HEK293 (cell line): ENCODE measurements at regions not wholly inside any gene's neighbourhood (a gene's known extent, or its start where the extent isn't known, plus 50 kb on each side); places are given as distances from the start of the nearest gene placed in this dataset.

ENCODE experiments used
- CTCF ChIA-PET: fragments of 350-600 bp; formaldehyde crosslinking; extraction: SDS; loops from one replicate; lab custom pipeline; 2021; ENCODE audit warnings: antibody characterized with exemption; lab: Yijun Ruan, JAX
- POLR2A ChIA-PET: fragments of 300-600 bp; formaldehyde crosslinking; extraction: SDS; loops from one replicate; lab custom pipeline; 2020; ENCODE audit warnings: antibody characterized with exemption, inconsistent platforms; lab: Yijun Ruan, JAX
- H3K27ac ChIP-seq: fragments of 200-500 bp; sonication (Bioruptor generic); 2 replicates; pipeline ENCODE4 v1.5.1; 2014; ENCODE audit warnings: low read depth, low read length, control low read depth, inconsistent platforms; ENCODE audit errors: extremely low read depth
- H3K36me3 ChIP-seq, 2 experiments: fragments of 200-500 bp in 1 of 2; sonication (Bioruptor generic) in 1 of 2; 1 replicate in 1 of 2; 2 replicates in 1 of 2; pipeline ENCODE4 v1.5.1; 2014 to 2017; ENCODE audit warnings: inconsistent platforms in 2 of 2, low read length in 2 of 2; ENCODE audit not compliant: control insufficient read depth in 2 of 2, insufficient read depth in 1 of 2
- H3K4me1 ChIP-seq: fragments of 200-500 bp; sonication (Bioruptor generic); 2 replicates; pipeline ENCODE4 v1.5.1; 2014; ENCODE audit warnings: mild to moderate bottlenecking, low read length, inconsistent platforms; ENCODE audit not compliant: control insufficient read depth, insufficient read depth
- H3K4me3 ChIP-seq: 2 replicates; pipeline ENCODE4 v1.5.1; 2011; ENCODE audit warnings: low read depth, mild to moderate bottlenecking, control low read depth, low read length, moderate library complexity
- H3K9me3 ChIP-seq: fragments of 200-500 bp; sonication (Bioruptor generic); 2 replicates; pipeline ENCODE4 v1.5.1; 2014; ENCODE audit warnings: low read depth, low read length, inconsistent platforms; ENCODE audit not compliant: control insufficient read depth, insufficient read depth
- ATF2 ChIP-seq: fragments of 450-650 bp; formaldehyde crosslinking; IDR thresholded peaks from 2 replicates; pipeline ENCODE4 v1.5.1; 2016; ENCODE audit warnings: missing biosample characterization, missing genetic modification characterization, low read depth
- BCL11B ChIP-seq: fragments of 450-650 bp; formaldehyde crosslinking; IDR thresholded peaks from 2 replicates; pipeline ENCODE4 v1.5.1; 2016; ENCODE audit warnings: low read depth, missing biosample characterization, missing genetic modification characterization
- HIC1 ChIP-seq: fragments of 450-650 bp; formaldehyde crosslinking; IDR thresholded peaks from 2 replicates; pipeline ENCODE4 v1.5.1; 2016; ENCODE audit warnings: missing biosample characterization, missing genetic modification characterization
- MYNN ChIP-seq: fragments of 450-650 bp; formaldehyde crosslinking; IDR thresholded peaks from 2 replicates; pipeline ENCODE4 v1.5.1; 2016; ENCODE audit warnings: missing biosample characterization, missing genetic modification characterization, borderline replicate concordance
- MZF1 ChIP-seq: fragments of 450-650 bp; formaldehyde crosslinking; IDR thresholded peaks from 2 replicates; pipeline ENCODE4 v1.5.1; 2017; ENCODE audit warnings: missing biosample characterization, missing genetic modification characterization, borderline replicate concordance
- RBAK ChIP-seq: fragments of 450-650 bp; formaldehyde crosslinking; IDR thresholded peaks from 2 replicates; pipeline ENCODE4 v1.5.1; 2016; ENCODE audit warnings: missing biosample characterization, missing genetic modification characterization
- SCRT2 ChIP-seq: fragments of 450-650 bp; formaldehyde crosslinking; IDR thresholded peaks from 2 replicates; pipeline ENCODE4 v1.5.1; 2016; ENCODE audit warnings: missing biosample characterization, missing genetic modification characterization
- TCF7L2 ChIP-seq: IDR thresholded peaks from 2 replicates; pipeline ENCODE4 v1.6.1; 2011; ENCODE audit warnings: low read depth, mild to moderate bottlenecking, inconsistent platforms, low read length, moderate library complexity, borderline replicate concordance
- ZFP69B ChIP-seq: fragments of 450-650 bp; formaldehyde crosslinking; IDR thresholded peaks from 2 replicates; pipeline ENCODE4 v1.5.1; 2016; ENCODE audit warnings: missing biosample characterization, missing genetic modification characterization
- ZNF280C ChIP-seq: fragments of 450-650 bp; formaldehyde crosslinking; IDR thresholded peaks from 2 replicates; pipeline ENCODE4 v1.5.1; 2016; ENCODE audit warnings: missing biosample characterization, missing genetic modification characterization
- ZNF280D ChIP-seq: fragments of 450-650 bp; formaldehyde crosslinking; IDR thresholded peaks from 2 replicates; pipeline ENCODE4 v1.5.1; 2016; ENCODE audit warnings: missing biosample characterization, missing genetic modification characterization
- ZNF324 ChIP-seq: fragments of 450-650 bp; formaldehyde crosslinking; IDR thresholded peaks from 2 replicates; pipeline ENCODE4 v1.5.1; 2016; ENCODE audit warnings: missing biosample characterization, missing genetic modification characterization
- ZNF501 ChIP-seq: fragments of 450-650 bp; formaldehyde crosslinking; IDR thresholded peaks from 2 replicates; pipeline ENCODE4 v1.5.1; 2016; ENCODE audit warnings: missing biosample characterization, missing genetic modification characterization
- ZNF544 ChIP-seq: fragments of 450-650 bp; formaldehyde crosslinking; IDR thresholded peaks from 2 replicates; pipeline ENCODE4 v1.5.0; 2017; ENCODE audit warnings: missing biosample characterization, missing genetic modification characterization
- ZNF555 ChIP-seq: fragments of 450-650 bp; formaldehyde crosslinking; conservative IDR thresholded peaks from 2 replicates; pipeline ENCODE4 v1.5.1; 2017; ENCODE audit warnings: missing biosample characterization, mild to moderate bottlenecking, missing genetic modification characterization, inconsistent platforms
- ZNF571 ChIP-seq: fragments of 450-650 bp; formaldehyde crosslinking; IDR thresholded peaks from 2 replicates; pipeline ENCODE4 v1.5.0; 2017; ENCODE audit warnings: missing biosample characterization, missing genetic modification characterization
- ZNF621 ChIP-seq: fragments of 450-650 bp; formaldehyde crosslinking; IDR thresholded peaks from 2 replicates; pipeline ENCODE4 v1.5.1; 2017; ENCODE audit warnings: missing biosample characterization, missing genetic modification characterization
- ZNF626 ChIP-seq: fragments of 450-650 bp; sonication (Bioruptor Pico); formaldehyde crosslinking; IDR thresholded peaks from 2 replicates; pipeline ENCODE4 v1.5.1; 2018; ENCODE audit warnings: missing biosample characterization, missing genetic modification characterization, inconsistent platforms
- ZNF654 ChIP-seq: fragments of 450-650 bp; formaldehyde crosslinking; IDR thresholded peaks from 2 replicates; pipeline ENCODE4 v1.5.1; 2016; ENCODE audit warnings: low read depth, missing biosample characterization, missing genetic modification characterization
- ZNF660 ChIP-seq: fragments of 450-650 bp; IDR thresholded peaks from 2 replicates; pipeline ENCODE4 v1.5.1; 2018; ENCODE audit warnings: missing biosample characterization, mild to moderate bottlenecking, missing genetic modification characterization
- ZNF792 ChIP-seq: fragments of 450-650 bp; formaldehyde crosslinking; IDR thresholded peaks from 2 replicates; pipeline ENCODE4 v1.5.1; 2016; ENCODE audit warnings: missing biosample characterization, missing genetic modification characterization
- ZSCAN18 ChIP-seq: fragments of 450-650 bp; formaldehyde crosslinking; IDR thresholded peaks from 2 replicates; pipeline ENCODE4 v1.5.1; 2016; ENCODE audit warnings: missing biosample characterization, missing genetic modification characterization

- Histone ChIP-seq H3K4me3 (no peak overlapping the region), H3K9me3 (no peaks in the 10 kb centered on the region), H3K27ac (no peak overlapping the region), H3K36me3 (no peaks in the 10 kb centered on the region), H3K4me1 (no peaks in the 10 kb centered on the region)
- POLR2A ChIA-PET: no interaction called here
- CTCF ChIA-PET: no interaction called here
- no peak for TF ChIP-seq ZFP69B (tag by site-specific recombination)
- no peak for TF ChIP-seq ZNF555 (tag by site-specific recombination)
- no peak for TF ChIP-seq ZNF792 (tag by site-specific recombination)
- no peak for TF ChIP-seq ZNF621 (tag by site-specific recombination)
- TF ChIP-seq ZNF660: no peak
- no peak for TF ChIP-seq ZSCAN18 (tag by site-specific recombination)
- TF ChIP-seq ZNF571 (tag by site-specific recombination): no peak
- no peak for TF ChIP-seq ZNF501 (tag by site-specific recombination)
- TF ChIP-seq ZNF280D (tag by site-specific recombination): no peak
- no peak for TF ChIP-seq TCF7L2
- TF ChIP-seq RBAK (tag by site-specific recombination): no peak
These were observed 456.2 kb downstream of the KCNT2 start for GRCh38 chr1:196152086-196152485.

- POLR2A ChIA-PET: no interaction called here
- no peaks in the 10 kb centered on the region for H3K9me3 ChIP-seq
- CTCF ChIA-PET: interaction anchor here (0.5 to 3.4 kb wide), 12 partner anchors 10 to 513 kb away, joined by 3 to 21 read pairs (median 4); no protein-coding TSS in a partner anchor
- no peak overlapping the region for H3K4me3 ChIP-seq
- no peaks in the 10 kb centered on the region for H3K36me3 ChIP-seq
- no peak overlapping the region for H3K27ac ChIP-seq
- H3K4me1 ChIP-seq: no peaks in the 10 kb centered on the region
- TF ChIP-seq ZNF626 (tag by site-specific recombination): no peak
- TF ChIP-seq ZNF544 (tag by site-specific recombination): no peak
- TF ChIP-seq ATF2 (tag by site-specific recombination): no peak
- no peak for TF ChIP-seq ZNF280C (tag by site-specific recombination)
- no peak for TF ChIP-seq MZF1 (tag by site-specific recombination)
- no peak for TF ChIP-seq BCL11B
- TF ChIP-seq SCRT2 (tag by site-specific recombination): peak; percentile 59
- TF ChIP-seq ZNF654 (tag by site-specific recombination): peak; percentile 62
- TF ChIP-seq ZNF555 (tag by site-specific recombination): no peak
- TF ChIP-seq MYNN (tag by site-specific recombination): no peak
- TF ChIP-seq HIC1 (tag by site-specific recombination): no peak
- TF ChIP-seq ZNF324 (tag by site-specific recombination): no peak
These were observed 459.8 kb downstream of the KCNT2 start for GRCh38 chr1:196148367-196148970.
